GM23338 (cell line): ENCODE measurements at regions not wholly inside any gene's neighbourhood (a gene's known extent, or its start where the extent isn't known, plus 50 kb on each side); places are given as distances from the start of the nearest gene placed in this dataset.
A peak's percentile ranks its signal among the peaks of the same experiment; 100 is the strongest.

ENCODE experiments used
- ATAC-seq: fragments of 200-7000 bp; cut with Tn5 transposase; 3 replicates; pipeline ENCODE4 v1.9.1; 2020
- DNase-seq: peaks from one replicate; pipeline ENCODE4 v3.0.0-alpha.2; 2015; ENCODE audit warnings: low spot score
- H2AFZ ChIP-seq: fragments of 200-600 bp; sonication (generic); 2 replicates; pipeline ENCODE4 v1.8.0; 2016; ENCODE audit warnings: antibody characterized with exemption, mild to moderate bottlenecking, moderate library complexity
- H3F3A ChIP-seq: fragments of 200-600 bp; sonication (generic); replicated peaks from 2 replicates; pipeline ENCODE4 v1.8.0; 2017; ENCODE audit warnings: antibody characterized with exemption, mixed run types, low read depth
- H3K27ac ChIP-seq: fragments of 200-600 bp; sonication (generic); 2 replicates; pipeline ENCODE4 v1.6.1; 2016; ENCODE audit warnings: low read depth
- H3K27me3 ChIP-seq: fragments of 200-600 bp; sonication (generic); 2 replicates; pipeline ENCODE4 v1.8.0; 2016; ENCODE audit warnings: mild to moderate bottlenecking, mixed run types, moderate library complexity; ENCODE audit not compliant: insufficient read depth
- H3K36me3 ChIP-seq: fragments of 200-600 bp; sonication (generic); 2 replicates; pipeline ENCODE4 v1.8.0; 2016; ENCODE audit warnings: mild to moderate bottlenecking; ENCODE audit not compliant: insufficient read depth
- H3K4me1 ChIP-seq: fragments of 200-600 bp; sonication (generic); 2 replicates; pipeline ENCODE4 v1.8.0; 2016; ENCODE audit warnings: mild to moderate bottlenecking, moderate library complexity; ENCODE audit not compliant: insufficient read depth
- H3K4me2 ChIP-seq: fragments of 200-600 bp; sonication (generic); 2 replicates; pipeline ENCODE4 v1.7.1; 2017; ENCODE audit warnings: mixed run types
- H3K4me3 ChIP-seq: fragments of 200-600 bp; sonication (generic); 2 replicates; pipeline ENCODE4 v1.6.1; 2016; ENCODE audit warnings: mixed run types
- H3K79me2 ChIP-seq: fragments of 200-600 bp; sonication (generic); replicated peaks from 2 replicates; pipeline ENCODE4 v1.8.0; 2017; ENCODE audit warnings: mild to moderate bottlenecking; ENCODE audit not compliant: insufficient read depth
- H3K9me2 ChIP-seq: fragments of 200-600 bp; sonication (generic); 2 replicates; pipeline ENCODE4 v1.8.0; 2017; ENCODE audit not compliant: insufficient read depth
- H4K20me1 ChIP-seq: fragments of 200-600 bp; sonication (generic); replicated peaks from 2 replicates; pipeline ENCODE4 v1.8.0; 2017; ENCODE audit warnings: mild to moderate bottlenecking; ENCODE audit not compliant: insufficient read depth
- H3K27ac Mint-ChIP-seq: 2 replicates; pipeline ENCODE4 v1.8.0; 2020; ENCODE audit warnings: inconsistent platforms, mild to moderate bottlenecking, moderate library complexity, mixed read lengths
- H3K27me3 Mint-ChIP-seq: 3 replicates; pipeline ENCODE4 v1.8.0; 2022; ENCODE audit warnings: low read depth, mild to moderate bottlenecking, moderate library complexity, mixed read lengths, inconsistent platforms; ENCODE audit not compliant: insufficient read depth, poor library complexity
- H3K36me3 Mint-ChIP-seq: 3 replicates; pipeline ENCODE4 v1.8.0; 2021; ENCODE audit warnings: low read depth, mild to moderate bottlenecking, inconsistent platforms, moderate library complexity, mixed read lengths
- H3K4me1 Mint-ChIP-seq: 3 replicates; pipeline ENCODE4 v1.8.0; 2020; ENCODE audit warnings: mild to moderate bottlenecking, inconsistent platforms, mixed read lengths
- H3K4me3 Mint-ChIP-seq: 3 replicates; pipeline ENCODE4 v1.8.0; 2021; ENCODE audit warnings: moderate library complexity, mild to moderate bottlenecking, inconsistent platforms, mixed read lengths
- H3K9me3 Mint-ChIP-seq: 3 replicates; pipeline ENCODE4 v1.8.0; 2020; ENCODE audit warnings: moderate library complexity, mild to moderate bottlenecking, inconsistent platforms, mixed read lengths
- CREB1 ChIP-seq: fragments of 250-450 bp; sonication (Bioruptor Pico); IDR thresholded peaks from 2 replicates; pipeline ENCODE4 v1.5.0; 2020; ENCODE audit warnings: low read depth, mild to moderate bottlenecking, moderate library complexity
- CTCF ChIP-seq, 2 experiments: fragments of 200-600 bp in 1 of 2; sonication (generic) in 1 of 2; conservative IDR thresholded peaks; 2 replicates each; pipeline versions ENCODE4 v1.5.1 to v1.6.1; 2016 to 2017; ENCODE audit warnings: antibody characterized with exemption in 2 of 2, low read depth in 2 of 2, mild to moderate bottlenecking in 2 of 2, moderate library complexity in 1 of 2
- ETS1 ChIP-seq: IDR thresholded peaks from 2 replicates; pipeline ENCODE4 v1.6.1; 2016; ENCODE audit warnings: antibody characterized with exemption
- EZH2 ChIP-seq: fragments of 200-600 bp; sonication (generic); IDR thresholded peaks from one replicate; pipeline ENCODE4 v1.8.0; 2017; ENCODE audit warnings: antibody characterized with exemption, mild to moderate bottlenecking, low read depth; ENCODE audit not compliant: unreplicated experiment
- EZH2phosphoT487 ChIP-seq: fragments of 200-600 bp; sonication (generic); IDR thresholded peaks from one replicate; pipeline ENCODE4 v1.8.1; 2018; ENCODE audit warnings: antibody characterized with exemption; ENCODE audit not compliant: unreplicated experiment
- JUNB ChIP-seq: IDR thresholded peaks from one replicate; pipeline ENCODE4 v1.6.1; 2016; ENCODE audit warnings: antibody characterized with exemption; ENCODE audit not compliant: unreplicated experiment
- NANOG ChIP-seq: IDR thresholded peaks from 2 replicates; pipeline ENCODE4 v1.6.1; 2016; ENCODE audit warnings: antibody characterized with exemption, borderline replicate concordance
- POLR2AphosphoS5 ChIP-seq: IDR thresholded peaks from 2 replicates; pipeline ENCODE4 v1.6.1; 2016; ENCODE audit warnings: antibody characterized with exemption, low read depth
- REST ChIP-seq: IDR thresholded peaks from one replicate; pipeline ENCODE4 v1.6.1; 2018; ENCODE audit warnings: antibody characterized with exemption; ENCODE audit not compliant: unreplicated experiment
- STAT1 ChIP-seq: IDR thresholded peaks from one replicate; pipeline ENCODE4 v1.6.1; 2016; ENCODE audit warnings: antibody characterized with exemption; ENCODE audit not compliant: unreplicated experiment
- ZNF114 ChIP-seq: fragments of 250-450 bp; sonication (Bioruptor Pico); IDR thresholded peaks from 2 replicates; pipeline ENCODE4 v1.5.0; 2020; ENCODE audit warnings: mild to moderate bottlenecking, moderate library complexity
- ZNF331 ChIP-seq: fragments of 250-450 bp; sonication (Bioruptor Pico); IDR thresholded peaks from 2 replicates; pipeline ENCODE4 v1.5.0; 2020; ENCODE audit warnings: low read depth, mild to moderate bottlenecking, moderate library complexity
- ZNF462 ChIP-seq: fragments of 250-450 bp; sonication (Bioruptor Pico); IDR thresholded peaks from 2 replicates; pipeline ENCODE4 v1.5.0; 2020; ENCODE audit warnings: mild to moderate bottlenecking, moderate library complexity

GRCh38 chr6:140849456-140849855 is 1283.3 kb upstream of the GJE1 start:
- H3K4me3 Mint-ChIP-seq, result no peak overlapping the region
- H3K79me2 ChIP-seq, result no peaks in the 10 kb centered on the region
- H3K27ac ChIP-seq, result no peak overlapping the region
- peak overlapping the region; percentile 67; the same call in 1 of the 2 replicates for H2AFZ ChIP-seq
- ATAC-seq (no peak), DNase-seq (no peak)
- no peaks in the 10 kb centered on the region for H3K4me1 ChIP-seq
- no peak overlapping the region for H3K4me2 ChIP-seq
- H3K9me3 Mint-ChIP-seq, result no peaks in the 10 kb centered on the region
- H3F3A ChIP-seq, result no peaks in the 10 kb centered on the region
- TF ChIP-seq CTCF (conservative IDR thresholded peaks at IDR 0.05; ENCODE audit: low read depth in 2 of 2) (no peak), ZNF462 (CRISPR knock-in tag) (no peak), EZH2phosphoT487 (no peak), ETS1 (no peak), CREB1 (CRISPR knock-in tag) (no peak), STAT1 (no peak), POLR2AphosphoS5 (no peak), EZH2 (no peak), NANOG (no peak), ZNF114 (CRISPR knock-in tag) (no peak), REST (no peak), JUNB (no peak), ZNF331 (CRISPR knock-in tag) (no peak)
- H3K27ac Mint-ChIP-seq, result no peak overlapping the region
- H3K27me3 ChIP-seq, result no peaks in the 10 kb centered on the region
- no peaks in the 10 kb centered on the region for H3K36me3 ChIP-seq
- H4K20me1 ChIP-seq, result no peaks in the 10 kb centered on the region
- H3K9me2 ChIP-seq, result no peaks in the 10 kb centered on the region
- H3K36me3 Mint-ChIP-seq, result no peaks in the 10 kb centered on the region
- no peak overlapping the region for H3K4me3 ChIP-seq
- H3K4me1 Mint-ChIP-seq, result no peaks in the 10 kb centered on the region
- no peaks in the 10 kb centered on the region for H3K27me3 Mint-ChIP-seq
